GM21515 (cell line): ENCODE measurements at regions not wholly inside any gene's neighbourhood (a gene's known extent, or its start where the extent isn't known, plus 50 kb on each side); places are given as distances from the start of the nearest gene placed in this dataset.
"Not testable (repeated sequence)": the region's sequence is repeated elsewhere in the genome, so short reads cannot be mapped to it uniquely, and the experiment has no call there.

Experiments
- ATAC-seq: cut with Tn5 transposase; IDR thresholded peaks from one replicate; pipeline ENCODE4 v1.9.1; 2021; ENCODE audit not compliant: unreplicated experiment

GRCh38 chr16:59809488-59809887, 1075.4 kb upstream of the GOT2 start:
- not testable (repeated sequence) for ATAC-seq

- no peak for ATAC-seq
These were observed 1049.1 kb upstream of the GOT2 start for GRCh38 chr16:59783191-59783590.

GRCh38 chr16:59773330-59773729, 1039.2 kb upstream of the GOT2 start:
- ATAC-seq, result no peak

GRCh38 chr16:59759296-59759695, 1025.2 kb upstream of the GOT2 start:
- no peak for ATAC-seq

GRCh38 chr16:59758848-59759247, 1024.7 kb upstream of the GOT2 start:
- no peak for ATAC-seq

GRCh38 chr16:59754854-59755253, 1020.7 kb upstream of the GOT2 start:
- ATAC-seq, result no peak

- ATAC-seq, result no peak
These were observed 1015.7 kb upstream of the GOT2 start for GRCh38 chr16:59749662-59750336.

GRCh38 chr16:59748531-59748930, 1014.4 kb upstream of the GOT2 start:
- ATAC-seq, result no peak

- ATAC-seq, result no peak
These were observed 1009.4 kb upstream of the GOT2 start for GRCh38 chr16:59743504-59743903.

- ATAC-seq, result no peak
These were observed 1006.7 kb upstream of the GOT2 start for GRCh38 chr16:59740858-59741257.

- no peak for ATAC-seq
These were observed 1003.2 kb upstream of the GOT2 start for GRCh38 chr16:59737274-59737673.

GRCh38 chr16:59733321-59733720, 999.2 kb upstream of the GOT2 start:
- no peak for ATAC-seq

GRCh38 chr16:59729613-59730012, 995.5 kb upstream of the GOT2 start:
- ATAC-seq, result no peak

- no peak for ATAC-seq
These were observed 985.0 kb upstream of the GOT2 start for GRCh38 chr16:59719121-59719520.

- no peak for ATAC-seq
These were observed 973.5 kb upstream of the GOT2 start for GRCh38 chr16:59707436-59708226.

- ATAC-seq, result no peak
These were observed 968.1 kb upstream of the GOT2 start for GRCh38 chr16:59701963-59702930.

- ATAC-seq, result no peak
These were observed 965.7 kb upstream of the GOT2 start for GRCh38 chr16:59699786-59700185.

- no peak for ATAC-seq
These were observed 964.4 kb upstream of the GOT2 start for GRCh38 chr16:59698346-59699020.

GRCh38 chr16:59697761-59698160, 963.6 kb upstream of the GOT2 start:
- ATAC-seq, result no peak

- no peak for ATAC-seq
These were observed 963.1 kb upstream of the GOT2 start for GRCh38 chr16:59697236-59697635.

- ATAC-seq, result no peak
These were observed 962.4 kb upstream of the GOT2 start for GRCh38 chr16:59696495-59696894.
